Vagina (tissue), 2 donors: ENCODE measurements at regions not wholly inside any gene's neighbourhood (a gene's known extent, or its start where the extent isn't known, plus 50 kb on each side); places are given as distances from the start of the nearest gene placed in this dataset.

Experiments
- POLR2A ChIP-seq, 2 donors: fragments of 450-650 bp; IDR thresholded peaks; one replicate each; pipeline ENCODE4 v1.6.1; 2017; ENCODE audit warnings: antibody characterized with exemption in 2 of 2, mild to moderate bottlenecking in 2 of 2, moderate library complexity in 2 of 2
- POLR2AphosphoS5 ChIP-seq, 2 donors: sonication (generic); formaldehyde crosslinking; IDR thresholded peaks; one replicate each; pipeline ENCODE4 v1.9.0; 2017; ENCODE audit warnings: antibody characterized with exemption in 2 of 2, mild to moderate bottlenecking in 2 of 2, low read depth in 1 of 2; ENCODE audit not compliant: insufficient read depth in 1 of 2
- TF ChIP-seq, protein P1 (sequence below), 3 experiments: fragments of 450-650 bp in 2 of 3; fragments of 200-600 bp in 1 of 3; sonication (generic) in 1 of 3; IDR thresholded peaks; one replicate each; pipeline ENCODE4 v1.5.1; 2017 to 2019; ENCODE audit warnings: antibody characterized with exemption in 3 of 3, mild to moderate bottlenecking in 2 of 3, moderate library complexity in 2 of 3

DNA sequence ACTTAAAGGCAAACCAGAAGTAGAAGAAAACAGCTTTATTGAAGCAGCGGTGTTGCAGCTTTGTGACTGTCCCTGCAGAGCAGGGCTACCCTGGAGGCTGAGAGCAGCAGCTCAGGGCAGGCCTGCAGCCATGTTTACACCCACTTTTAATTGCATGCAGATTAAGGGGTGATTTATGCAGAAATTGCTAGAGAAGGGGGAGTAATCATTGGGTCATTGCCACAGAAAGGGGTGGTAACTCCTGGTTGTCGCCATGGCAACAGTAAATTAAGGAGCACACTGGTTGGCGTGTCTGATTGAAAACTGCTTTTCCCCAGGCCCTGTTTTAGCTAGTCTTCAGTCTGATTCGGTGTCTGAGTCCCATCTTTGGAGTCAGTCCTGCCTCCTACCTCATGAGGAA, 195.4 kb upstream of the HDAC4 start:
- TF ChIP-seq POLR2AphosphoS5 (IDR thresholded peaks at IDR 0.05; ENCODE audit: insufficient read depth in 1 of 2, low read depth in 1 of 2) (no peak), POLR2A (IDR thresholded peaks at IDR 0.05) (no peak)
- TF ChIP-seq, protein P1, sequence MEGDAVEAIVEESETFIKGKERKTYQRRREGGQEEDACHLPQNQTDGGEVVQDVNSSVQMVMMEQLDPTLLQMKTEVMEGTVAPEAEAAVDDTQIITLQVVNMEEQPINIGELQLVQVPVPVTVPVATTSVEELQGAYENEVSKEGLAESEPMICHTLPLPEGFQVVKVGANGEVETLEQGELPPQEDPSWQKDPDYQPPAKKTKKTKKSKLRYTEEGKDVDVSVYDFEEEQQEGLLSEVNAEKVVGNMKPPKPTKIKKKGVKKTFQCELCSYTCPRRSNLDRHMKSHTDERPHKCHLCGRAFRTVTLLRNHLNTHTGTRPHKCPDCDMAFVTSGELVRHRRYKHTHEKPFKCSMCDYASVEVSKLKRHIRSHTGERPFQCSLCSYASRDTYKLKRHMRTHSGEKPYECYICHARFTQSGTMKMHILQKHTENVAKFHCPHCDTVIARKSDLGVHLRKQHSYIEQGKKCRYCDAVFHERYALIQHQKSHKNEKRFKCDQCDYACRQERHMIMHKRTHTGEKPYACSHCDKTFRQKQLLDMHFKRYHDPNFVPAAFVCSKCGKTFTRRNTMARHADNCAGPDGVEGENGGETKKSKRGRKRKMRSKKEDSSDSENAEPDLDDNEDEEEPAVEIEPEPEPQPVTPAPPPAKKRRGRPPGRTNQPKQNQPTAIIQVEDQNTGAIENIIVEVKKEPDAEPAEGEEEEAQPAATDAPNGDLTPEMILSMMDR (IDR thresholded peaks at IDR 0.05) = no peak
